ENCODE measurements at regions not wholly inside any gene's neighbourhood (a gene's known extent, or its start where the extent isn't known, plus 50 kb on each side); places are given as distances from the start of the nearest gene placed in this dataset.

- TF ChIP-seq EP300 (IDR thresholded peaks at IDR 0.05; ENCODE audit: borderline replicate concordance in 1 of 2, low read depth in 1 of 2, low read length in 1 of 2) (no peak), POLR2AphosphoS5 (IDR thresholded peaks at IDR 0.05; ENCODE audit: low read depth, low read length) (no peak), EZH2phosphoT487 (IDR thresholded peaks at IDR 0.05; ENCODE audit: borderline replicate concordance, low read depth) (no peak), CTCF (IDR thresholded peaks at IDR 0.05) (no peak), TCF12 (IDR thresholded peaks at IDR 0.05) (no peak), JUND (IDR thresholded peaks at IDR 0.05) (no peak), NFIC (IDR thresholded peaks at IDR 0.05; ENCODE audit: borderline replicate concordance) (no peak), PBX3 (IDR thresholded peaks at IDR 0.05) (no peak), GABPA (IDR thresholded peaks at IDR 0.05; ENCODE audit: low read depth) (no peak), NRF1 (IDR thresholded peaks at IDR 0.05; ENCODE audit: low read depth, low read length) (no peak), REST (IDR thresholded peaks at IDR 0.05; ENCODE audit: low read depth, low read length) (no peak), FOSL2 (IDR thresholded peaks at IDR 0.05; ENCODE audit: borderline replicate concordance, low read depth) (no peak), MAX (IDR thresholded peaks at IDR 0.05; ENCODE audit: low read depth) (no peak)
Measured at GRCh38 chr5:2840372-2840915, 89.0 kb upstream of the IRX2 start.
